Ovary (tissue), 3 donors: ENCODE measurements at regions not wholly inside any gene's neighbourhood (a gene's known extent, or its start where the extent isn't known, plus 50 kb on each side); places are given as distances from the start of the nearest gene placed in this dataset.

Experiments used
- EP300 ChIP-seq: sonication (generic); formaldehyde crosslinking; IDR thresholded peaks from one replicate; pipeline ENCODE4 v1.6.1; 2017; ENCODE audit warnings: antibody characterized with exemption
- POLR2A ChIP-seq: fragments of 450-650 bp; IDR thresholded peaks from one replicate; pipeline ENCODE4 v1.6.1; 2017; ENCODE audit warnings: antibody characterized with exemption, mild to moderate bottlenecking, moderate library complexity
- TF ChIP-seq, protein P1 (sequence below), 3 donors: fragments of 450-650 bp in 2 of 3; fragments of 200-600 bp in 1 of 3; IDR thresholded peaks; one replicate each; pipeline versions ENCODE4 v1.5.1 to v1.8.0; 2016 to 2022; ENCODE audit warnings: antibody characterized with exemption in 3 of 3, mild to moderate bottlenecking in 1 of 3
- donor health status: DM: no; HTN: no; CAD: no.

DNA sequence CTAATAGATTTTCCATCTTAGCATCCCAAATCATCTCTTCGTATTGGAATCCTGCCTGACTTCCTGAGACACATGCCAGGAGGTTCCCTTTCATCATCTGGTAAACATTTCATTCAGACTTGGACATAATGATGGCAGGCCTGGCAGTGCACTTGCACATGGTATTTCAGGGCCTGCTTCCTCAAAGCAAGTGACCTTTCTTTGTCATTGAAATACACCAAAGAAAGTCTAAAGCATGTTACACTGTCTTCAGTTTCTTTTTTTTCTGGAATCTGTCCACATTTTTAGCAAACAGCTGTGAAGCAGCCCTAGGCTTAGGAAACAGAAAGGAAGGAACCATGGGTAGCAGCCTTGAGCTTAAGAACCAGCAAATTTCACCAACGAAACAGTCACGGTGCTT, 205.9 kb upstream of the VCX start:
- TF ChIP-seq, protein P1, sequence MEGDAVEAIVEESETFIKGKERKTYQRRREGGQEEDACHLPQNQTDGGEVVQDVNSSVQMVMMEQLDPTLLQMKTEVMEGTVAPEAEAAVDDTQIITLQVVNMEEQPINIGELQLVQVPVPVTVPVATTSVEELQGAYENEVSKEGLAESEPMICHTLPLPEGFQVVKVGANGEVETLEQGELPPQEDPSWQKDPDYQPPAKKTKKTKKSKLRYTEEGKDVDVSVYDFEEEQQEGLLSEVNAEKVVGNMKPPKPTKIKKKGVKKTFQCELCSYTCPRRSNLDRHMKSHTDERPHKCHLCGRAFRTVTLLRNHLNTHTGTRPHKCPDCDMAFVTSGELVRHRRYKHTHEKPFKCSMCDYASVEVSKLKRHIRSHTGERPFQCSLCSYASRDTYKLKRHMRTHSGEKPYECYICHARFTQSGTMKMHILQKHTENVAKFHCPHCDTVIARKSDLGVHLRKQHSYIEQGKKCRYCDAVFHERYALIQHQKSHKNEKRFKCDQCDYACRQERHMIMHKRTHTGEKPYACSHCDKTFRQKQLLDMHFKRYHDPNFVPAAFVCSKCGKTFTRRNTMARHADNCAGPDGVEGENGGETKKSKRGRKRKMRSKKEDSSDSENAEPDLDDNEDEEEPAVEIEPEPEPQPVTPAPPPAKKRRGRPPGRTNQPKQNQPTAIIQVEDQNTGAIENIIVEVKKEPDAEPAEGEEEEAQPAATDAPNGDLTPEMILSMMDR (IDR thresholded peaks at IDR 0.05): no peak
- TF ChIP-seq POLR2A (no peak), EP300 (no peak)
